ACHN (cell line): ENCODE measurements at regions not wholly inside any gene's neighbourhood (a gene's known extent, or its start where the extent isn't known, plus 50 kb on each side); places are given as distances from the start of the nearest gene placed in this dataset.
"Not testable (repeated sequence)": the region's sequence is repeated elsewhere in the genome, so short reads cannot be mapped to it uniquely, and the experiment has no call there.

Source experiments
- DNase-seq: peaks from one replicate; pipeline ENCODE4 v3.0.0-alpha.2; 2015
- in situ Hi-C: cut with HindIII; loops from 2 replicates; pipeline ENCODE4 v1.10.0; 2017; ENCODE audit warnings: low sequenced_read_pairs, low pct_ligation_motif_present, low pct_unique_long_range_greater_than_20kb

- in situ Hi-C loops: no loop called here
- no peak for DNase-seq
These were observed 136.5 kb upstream of the FN1 start for GRCh38 chr2:215572341-215572848.

DNA sequence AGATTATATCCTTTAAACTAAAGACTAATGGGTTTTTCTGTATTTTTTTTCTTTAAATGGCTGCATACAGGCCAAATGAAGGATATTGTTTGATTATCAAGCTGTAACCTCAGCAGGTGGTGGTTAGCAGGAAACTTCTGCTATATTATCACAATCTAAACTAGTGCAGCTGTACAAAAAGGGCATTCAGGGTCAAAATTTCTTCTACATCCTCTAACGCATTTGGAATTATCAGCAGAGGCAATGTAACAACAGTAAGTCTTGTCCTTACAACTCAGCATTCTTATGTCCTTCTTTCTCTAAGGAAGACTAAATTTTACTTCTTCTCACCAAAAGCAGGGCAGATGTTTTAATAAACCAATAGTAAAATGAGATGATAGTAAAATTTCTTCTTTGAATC lies 135.8 kb upstream of the FN1 start:
- DNase-seq: no peak
- in situ Hi-C loops: no loop called here

DNA sequence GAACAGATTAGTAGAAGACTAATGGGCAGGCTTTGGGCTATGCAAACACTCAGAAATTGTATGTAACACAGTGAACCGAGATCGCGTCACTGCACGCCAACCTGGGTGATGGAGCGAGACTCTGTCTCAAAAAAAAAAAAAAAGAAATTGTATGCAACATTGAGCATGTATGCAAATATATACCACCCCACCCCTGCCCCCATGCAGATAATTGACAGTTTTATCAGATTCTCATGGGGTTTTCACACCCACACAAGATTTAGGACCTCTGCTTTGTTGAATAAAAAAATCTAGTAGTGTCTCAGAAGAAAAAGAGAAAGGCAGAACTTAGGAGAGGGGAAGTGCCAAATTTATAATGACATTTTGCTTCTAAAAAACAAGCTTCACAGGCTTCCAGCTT lies 131.6 kb upstream of the FN1 start:
- DNase-seq: no peak
- in situ Hi-C loops: no loop called here

GRCh38 chr2:215565897-215566296 lies 130.0 kb upstream of the FN1 start:
- no peak for DNase-seq
- in situ Hi-C loops: no loop called here

DNA sequence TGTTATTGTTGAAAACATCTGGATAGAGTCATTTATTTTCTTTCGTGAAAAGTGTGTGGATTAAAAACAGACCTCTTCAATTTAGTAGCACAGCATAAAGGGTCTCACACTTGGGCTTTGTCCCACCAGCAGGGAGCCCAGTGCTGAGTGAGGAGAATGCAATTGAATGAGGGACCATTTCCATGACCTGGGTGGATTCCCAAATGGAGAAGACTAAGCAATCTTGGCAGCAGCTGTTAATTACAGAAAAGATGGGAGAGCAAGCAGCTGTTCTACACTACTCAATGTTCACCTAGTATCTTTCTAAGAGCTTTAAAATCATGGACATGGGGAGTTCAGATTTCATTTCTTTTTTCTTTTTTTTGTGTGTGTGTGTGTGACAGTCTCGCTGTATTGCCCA lies 121.8 kb upstream of the FN1 start:
- DNase-seq: no peak
- in situ Hi-C loops: no loop called here

- in situ Hi-C loops: no loop called here
- DNase-seq: no peak
These were observed 121.1 kb upstream of the FN1 start for GRCh38 chr2:215556979-215557378.

DNA sequence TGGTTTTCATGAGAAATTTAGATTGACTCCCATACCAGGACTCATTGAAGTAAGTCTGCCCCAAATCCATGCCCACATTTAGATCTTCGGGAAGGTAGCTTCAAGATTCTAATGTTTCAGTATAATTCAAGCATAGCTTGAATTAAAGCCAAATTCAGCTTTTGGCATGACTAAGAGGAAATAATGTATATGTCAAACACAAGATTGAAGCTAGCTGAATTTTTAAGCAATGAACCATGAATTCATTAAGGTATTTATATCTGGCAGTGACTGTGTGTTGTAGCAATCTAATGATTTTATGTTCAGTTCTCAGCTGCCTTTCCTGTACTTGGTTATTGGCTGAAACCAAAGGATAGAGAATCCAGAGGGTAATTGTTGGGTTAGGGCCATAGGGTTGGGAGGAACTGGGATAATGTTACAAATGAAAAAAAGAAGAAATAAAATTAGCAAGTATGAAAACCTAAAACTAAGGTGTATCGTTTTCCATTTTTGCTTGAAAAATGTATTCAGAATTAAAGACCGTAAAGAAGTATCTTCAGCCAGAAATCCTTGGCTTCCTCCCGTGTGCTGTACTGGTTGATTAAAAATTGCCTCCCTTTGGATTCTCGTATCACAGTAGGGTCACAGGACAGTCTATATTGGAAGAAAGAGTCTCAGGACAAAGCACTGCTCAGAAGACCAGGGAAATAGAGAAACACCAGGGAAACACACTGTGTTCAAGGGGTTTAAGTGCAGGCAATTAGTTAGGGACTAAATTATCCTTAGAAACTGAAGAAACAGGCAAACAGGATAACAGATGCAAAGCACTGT lies 119.0 kb upstream of the FN1 start:
- in situ Hi-C loops: no loop called here

DNA sequence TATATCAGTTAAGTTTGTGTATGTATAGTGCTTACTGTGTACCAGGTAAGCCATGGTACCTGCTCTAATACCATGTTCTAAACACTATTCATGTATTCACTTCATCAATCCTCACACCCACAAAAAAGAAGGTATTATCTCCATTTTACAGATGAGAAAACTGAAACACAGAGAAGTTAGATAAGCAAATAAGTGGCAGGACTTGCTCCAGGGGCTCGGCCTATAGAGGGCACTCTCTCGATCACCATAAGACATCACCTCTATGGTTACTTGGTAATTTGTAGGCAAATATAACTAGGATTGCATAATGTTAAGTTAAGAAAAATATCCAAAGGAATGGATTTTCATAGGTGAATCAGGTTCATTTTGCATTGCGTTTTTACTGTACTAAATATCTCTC lies 118.1 kb upstream of the FN1 start:
- DNase-seq: no peak
- in situ Hi-C loops: no loop called here

More for the DNA sequence above, 119.0 kb upstream of the FN1 start:
- no peak for DNase-seq

DNA sequence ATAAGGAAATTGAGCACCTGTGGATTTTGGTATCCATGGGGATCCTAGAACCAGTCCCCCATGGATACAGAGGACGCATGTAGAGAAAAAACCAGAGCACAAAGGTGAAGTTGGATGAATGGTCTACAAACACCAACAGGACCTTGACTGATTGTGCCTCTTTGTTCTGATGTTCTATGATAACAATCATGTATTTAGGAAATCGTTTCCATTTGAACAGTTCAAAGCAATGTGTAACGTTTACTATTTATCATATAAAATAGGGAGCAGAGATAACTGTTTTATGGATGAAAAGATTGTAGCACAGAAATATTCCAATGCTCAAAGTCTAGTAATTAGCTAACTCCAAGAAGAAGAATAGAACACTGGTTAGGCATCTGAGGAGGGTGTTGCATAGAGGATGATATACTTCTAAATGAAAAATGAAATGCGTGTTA lies 116.3 kb upstream of the FN1 start:
- in situ Hi-C loops: no loop called here
- no peak for DNase-seq

DNA sequence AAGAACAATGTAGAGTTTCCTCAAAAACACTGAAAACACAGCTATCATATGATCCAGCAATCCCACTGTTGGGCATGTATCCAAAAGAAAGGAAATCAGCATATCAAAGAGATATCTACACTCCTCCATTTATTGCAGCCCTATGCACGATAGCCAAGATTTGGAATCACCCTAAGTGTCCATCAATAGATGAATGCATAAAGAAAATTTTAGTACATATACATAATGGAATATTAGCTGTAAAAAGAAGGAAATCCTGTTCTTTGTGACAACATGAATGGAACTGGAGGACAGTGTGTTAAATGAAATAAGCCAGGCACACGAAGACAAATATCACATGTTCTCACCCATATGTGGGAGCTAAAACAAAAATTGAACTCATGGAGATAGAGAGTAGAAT lies 114.5 kb upstream of the FN1 start:
- no peak for DNase-seq
- in situ Hi-C loops: no loop called here

DNA sequence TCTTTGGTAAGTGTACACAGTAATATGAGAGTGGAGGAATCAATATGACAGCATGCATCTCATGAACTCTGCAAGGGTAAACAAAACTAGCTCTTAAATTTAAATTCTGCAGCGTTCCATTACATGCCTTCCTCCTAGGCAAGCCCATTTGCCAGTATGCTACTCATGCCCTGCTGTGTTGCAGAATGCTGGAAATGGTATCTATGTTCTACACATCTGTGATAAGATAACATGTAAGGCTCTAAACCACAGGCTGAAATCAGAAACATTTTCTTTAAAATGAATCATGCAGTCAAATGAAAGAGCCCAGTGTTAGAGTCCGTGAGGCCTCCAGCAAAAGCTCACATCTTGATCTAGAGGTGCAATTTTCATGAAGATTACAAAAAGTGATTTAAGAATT lies 112.8 kb upstream of the FN1 start:
- DNase-seq: no peak
- in situ Hi-C loops: no loop called here

DNA sequence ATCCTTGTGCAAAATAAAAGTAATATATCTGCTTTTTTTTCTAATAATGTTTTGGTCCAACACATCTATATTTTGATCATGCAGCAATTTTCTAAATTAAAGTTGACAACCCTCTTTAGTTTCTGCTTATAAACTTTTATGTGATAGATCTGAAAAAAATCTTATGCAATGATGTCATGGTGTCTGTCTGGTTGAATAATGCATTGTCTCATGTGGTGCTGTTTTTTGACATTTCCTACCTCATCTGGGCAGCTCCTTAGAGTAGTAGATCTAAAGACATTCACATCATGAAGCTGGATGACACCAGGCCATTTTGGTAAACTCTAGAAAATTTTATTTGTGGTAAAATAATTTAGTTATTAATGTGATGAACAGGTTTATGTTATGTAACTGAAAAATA lies 106.8 kb upstream of the FN1 start:
- no peak for DNase-seq
- in situ Hi-C loops: no loop called here

DNA sequence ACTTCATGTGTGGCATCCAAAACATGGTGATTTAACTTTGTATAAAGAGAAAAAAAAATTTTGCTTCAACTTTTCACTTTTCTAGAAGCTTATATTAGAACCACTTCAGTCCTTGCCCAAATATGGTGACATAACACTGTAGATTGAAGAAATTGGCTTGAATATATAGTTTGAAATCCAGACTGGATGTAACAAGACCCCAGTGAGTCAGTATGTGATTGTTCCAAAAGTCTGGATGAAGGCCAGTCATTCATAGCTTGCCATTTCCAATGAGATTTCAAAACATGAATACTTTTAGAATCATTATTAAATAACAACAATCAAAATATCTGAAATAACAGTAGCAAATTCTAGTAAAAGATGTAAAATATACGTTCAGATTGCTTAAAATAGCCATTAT lies 104.8 kb upstream of the FN1 start:
- no peak for DNase-seq
- in situ Hi-C loops: no loop called here

DNA sequence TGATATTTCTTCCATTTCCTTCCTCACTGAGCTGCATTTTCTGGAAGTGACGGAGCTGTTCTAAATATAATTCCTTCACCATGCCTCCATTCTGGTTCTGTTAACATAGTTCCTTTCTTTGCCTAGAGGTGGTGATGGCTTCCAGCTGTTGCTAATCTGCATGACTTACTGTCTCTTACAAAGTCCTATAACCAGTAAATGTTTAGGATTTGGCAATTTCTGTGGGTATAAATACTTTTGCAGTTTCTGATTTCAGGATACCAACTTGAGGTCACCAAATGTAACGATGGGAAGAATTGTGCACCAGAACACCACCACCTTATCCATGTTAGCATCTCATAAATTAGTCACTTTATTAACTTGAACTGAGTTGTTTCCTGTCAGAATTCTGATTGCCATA lies 101.7 kb upstream of the FN1 start:
- DNase-seq: no peak
- in situ Hi-C loops: no loop called here

GRCh38 chr2:215536510-215536909 lies 100.6 kb upstream of the FN1 start:
- no peak for DNase-seq
- in situ Hi-C loops: no loop called here

GRCh38 chr2:215535741-215536140 lies 99.9 kb upstream of the FN1 start:
- in situ Hi-C loops: no loop called here
- DNase-seq: no peak

GRCh38 chr2:215535125-215535668 lies 99.3 kb upstream of the FN1 start:
- in situ Hi-C loops: no loop called here
- DNase-seq: no peak

DNA sequence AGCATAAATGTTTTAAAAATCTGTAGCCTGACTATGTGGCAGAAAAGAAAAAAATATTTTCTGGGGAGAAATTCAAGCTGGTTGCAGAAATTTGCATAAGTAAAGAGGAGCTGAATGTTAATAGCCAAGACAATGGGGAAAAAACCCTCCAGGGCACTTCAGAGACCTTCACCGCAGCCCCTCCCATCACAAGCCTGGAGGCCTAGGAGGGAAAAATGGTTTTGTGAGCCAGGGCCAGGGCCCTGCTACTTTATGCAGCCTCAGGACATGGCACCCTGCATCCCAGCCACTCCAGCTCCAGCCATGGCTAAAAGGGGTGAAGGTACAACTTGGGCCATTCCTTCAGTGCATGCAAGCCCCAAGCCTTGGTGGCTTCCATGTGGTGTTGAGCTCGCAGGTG lies 97.8 kb upstream of the FN1 start:
- in situ Hi-C loops, DNase-seq: not testable (repeated sequence)

DNA sequence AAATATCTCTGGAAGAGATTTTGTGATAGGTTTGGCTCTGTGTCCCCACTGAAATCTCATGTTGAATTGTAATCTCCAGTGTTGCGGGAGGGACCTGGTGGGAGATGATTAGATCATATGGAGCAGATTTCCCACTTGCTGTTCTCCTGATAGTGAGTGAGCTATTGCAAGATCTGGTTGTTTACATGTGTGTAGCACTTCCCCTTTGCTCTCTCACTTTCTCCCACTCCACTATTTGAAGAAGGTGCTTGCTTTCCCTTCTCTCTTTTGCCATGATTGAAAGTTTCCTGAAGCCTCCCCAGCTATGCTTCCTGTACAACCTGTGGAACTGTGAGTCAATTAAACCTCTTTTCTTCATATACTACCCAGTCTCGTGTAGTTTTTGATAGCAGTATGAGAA lies 97.0 kb upstream of the FN1 start:
- in situ Hi-C loops: no loop called here
- no peak for DNase-seq

GRCh38 chr2:215531284-215531683 lies 95.4 kb upstream of the FN1 start:
- DNase-seq: no peak
- in situ Hi-C loops: no loop called here
